Gastrocnemius medialis (tissue), 4 donors: ENCODE measurements at regions not wholly inside any gene's neighbourhood (a gene's known extent, or its start where the extent isn't known, plus 50 kb on each side); places are given as distances from the start of the nearest gene placed in this dataset.

Experiments
- POLR2A ChIP-seq, 2 donors: fragments of 450-650 bp; IDR thresholded peaks; one replicate each; pipeline ENCODE4 v1.6.1; 2017; ENCODE audit warnings: antibody characterized with exemption in 2 of 2, mild to moderate bottlenecking in 2 of 2, moderate library complexity in 2 of 2
- TF ChIP-seq, protein P1 (sequence below), 5 experiments: fragments of 450-650 bp in 3 of 5; fragments of 200-600 bp in 2 of 5; sonication (generic) in 2 of 5; IDR thresholded peaks in 4 of 5; conservative IDR thresholded peaks in 1 of 5; 1 replicate in 4 of 5; 2 replicates in 1 of 5; pipeline ENCODE4 v1.5.1; 2016 to 2019; ENCODE audit warnings: antibody characterized with exemption in 5 of 5, mild to moderate bottlenecking in 3 of 5, moderate library complexity in 3 of 5

DNA sequence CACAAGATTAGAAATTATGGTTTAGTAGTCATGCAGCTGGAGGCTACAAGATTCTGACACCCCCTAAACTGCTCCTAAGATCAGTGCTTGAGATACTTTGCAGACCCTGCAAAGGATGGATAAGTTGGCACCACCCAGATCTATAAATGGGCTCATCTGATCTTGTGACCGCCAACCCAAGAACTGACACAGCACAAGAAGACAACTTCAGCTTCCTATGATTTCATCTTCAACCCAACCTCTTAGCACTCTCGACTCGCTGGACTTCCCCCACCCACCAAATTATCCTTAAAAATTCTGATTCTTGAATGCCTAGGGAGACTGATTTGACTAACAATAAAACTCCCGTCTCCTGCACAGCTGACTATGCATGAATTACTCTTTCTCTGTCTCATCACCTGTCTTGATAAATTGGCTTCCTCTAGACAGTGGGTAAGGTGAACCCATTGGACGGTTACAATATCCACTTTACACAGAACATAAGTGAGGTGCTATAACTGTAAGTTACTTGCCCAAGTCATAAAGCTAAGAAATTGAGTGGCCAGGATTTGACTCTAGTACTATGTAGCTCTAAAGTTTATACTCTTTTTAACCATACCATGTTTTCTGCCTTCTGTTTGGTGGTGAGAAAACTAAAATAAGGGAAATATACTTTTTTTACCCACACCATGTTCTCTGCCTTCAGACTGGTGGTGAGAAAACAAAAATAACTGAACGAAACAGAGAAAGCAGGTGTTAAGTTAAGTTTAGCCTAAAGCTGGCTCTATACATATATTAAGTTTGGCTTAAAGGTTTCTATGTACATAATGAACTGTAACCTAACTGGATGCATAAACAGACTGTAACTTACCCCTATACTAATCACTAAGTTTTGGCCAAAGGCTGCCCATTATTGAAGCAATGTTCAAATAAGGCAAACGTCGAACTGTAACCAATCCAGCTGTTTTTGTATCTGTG, 962.3 kb upstream of the NXPH2 start:
- no peak for TF ChIP-seq POLR2A (IDR thresholded peaks at IDR 0.05)
- TF ChIP-seq, protein P1, sequence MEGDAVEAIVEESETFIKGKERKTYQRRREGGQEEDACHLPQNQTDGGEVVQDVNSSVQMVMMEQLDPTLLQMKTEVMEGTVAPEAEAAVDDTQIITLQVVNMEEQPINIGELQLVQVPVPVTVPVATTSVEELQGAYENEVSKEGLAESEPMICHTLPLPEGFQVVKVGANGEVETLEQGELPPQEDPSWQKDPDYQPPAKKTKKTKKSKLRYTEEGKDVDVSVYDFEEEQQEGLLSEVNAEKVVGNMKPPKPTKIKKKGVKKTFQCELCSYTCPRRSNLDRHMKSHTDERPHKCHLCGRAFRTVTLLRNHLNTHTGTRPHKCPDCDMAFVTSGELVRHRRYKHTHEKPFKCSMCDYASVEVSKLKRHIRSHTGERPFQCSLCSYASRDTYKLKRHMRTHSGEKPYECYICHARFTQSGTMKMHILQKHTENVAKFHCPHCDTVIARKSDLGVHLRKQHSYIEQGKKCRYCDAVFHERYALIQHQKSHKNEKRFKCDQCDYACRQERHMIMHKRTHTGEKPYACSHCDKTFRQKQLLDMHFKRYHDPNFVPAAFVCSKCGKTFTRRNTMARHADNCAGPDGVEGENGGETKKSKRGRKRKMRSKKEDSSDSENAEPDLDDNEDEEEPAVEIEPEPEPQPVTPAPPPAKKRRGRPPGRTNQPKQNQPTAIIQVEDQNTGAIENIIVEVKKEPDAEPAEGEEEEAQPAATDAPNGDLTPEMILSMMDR (IDR thresholded peaks at IDR 0.05 in 4 of 5, conservative IDR thresholded peaks at IDR 0.05 in 1 of 5): no peak
